GM19035 (cell line): ENCODE measurements at regions not wholly inside any gene's neighbourhood (a gene's known extent, or its start where the extent isn't known, plus 50 kb on each side); places are given as distances from the start of the nearest gene placed in this dataset.

Experiments used
- ATAC-seq: cut with Tn5 transposase; IDR thresholded peaks from one replicate; pipeline ENCODE4 v1.9.1; 2021; ENCODE audit not compliant: unreplicated experiment

DNA sequence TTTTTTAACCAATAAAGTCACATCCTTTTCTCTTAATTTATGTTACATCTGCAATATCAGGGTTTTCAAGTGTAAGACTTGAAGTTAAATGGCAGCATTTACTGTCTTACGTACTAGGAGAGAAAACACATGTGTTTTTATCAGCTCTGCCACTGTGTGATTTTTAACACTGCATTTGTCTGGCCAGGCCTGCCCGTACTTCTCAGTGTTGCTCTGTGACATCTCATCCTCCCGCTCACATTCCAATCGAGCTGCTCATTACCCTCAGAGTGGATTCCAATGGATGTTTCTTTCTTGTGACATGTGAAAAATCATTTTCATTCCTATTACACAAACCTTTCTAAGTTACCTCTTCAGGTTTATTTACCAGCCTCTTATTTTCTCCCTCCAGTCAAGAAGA lies 420.3 kb downstream of the FAT4 start:
- ATAC-seq = no peak

DNA sequence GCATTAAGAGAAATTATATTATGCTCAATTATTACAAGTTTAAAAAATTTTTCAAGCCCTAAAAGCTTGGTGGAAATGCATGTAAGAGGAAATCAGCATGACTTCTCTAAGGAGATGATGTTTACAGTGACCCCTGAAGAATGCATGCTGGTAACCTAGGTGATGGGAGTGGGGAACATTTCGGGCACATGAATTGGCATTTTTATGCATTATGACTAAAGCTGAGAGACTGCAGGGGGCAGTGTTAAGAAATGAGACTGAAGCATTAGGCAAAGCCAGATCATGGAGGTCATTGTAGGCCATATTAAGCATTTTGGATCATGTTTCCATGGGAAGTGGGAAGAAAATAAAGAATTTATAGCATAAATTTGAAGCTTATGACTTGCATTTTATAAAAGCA lies 421.3 kb downstream of the FAT4 start:
- ATAC-seq = no peak

DNA sequence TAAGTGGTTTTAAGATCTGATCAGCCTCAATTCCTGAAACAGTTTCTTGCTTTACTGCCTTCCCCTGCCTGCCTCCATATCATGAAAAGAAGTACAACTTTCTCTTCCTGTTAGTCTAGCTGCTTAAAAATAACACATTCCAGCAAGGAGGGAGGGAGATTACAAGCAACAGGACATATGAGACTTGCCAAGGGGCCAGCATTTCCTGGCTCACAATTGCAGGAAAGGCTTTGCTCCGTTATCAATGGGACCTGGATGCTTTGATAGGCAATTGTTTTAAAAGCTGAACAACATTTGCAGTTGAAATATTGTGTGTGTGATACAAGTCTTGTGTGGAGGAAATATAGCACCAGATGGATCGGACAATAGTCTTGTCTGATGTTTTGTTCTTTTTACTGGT lies 425.0 kb downstream of the FAT4 start:
- ATAC-seq = no peak

DNA sequence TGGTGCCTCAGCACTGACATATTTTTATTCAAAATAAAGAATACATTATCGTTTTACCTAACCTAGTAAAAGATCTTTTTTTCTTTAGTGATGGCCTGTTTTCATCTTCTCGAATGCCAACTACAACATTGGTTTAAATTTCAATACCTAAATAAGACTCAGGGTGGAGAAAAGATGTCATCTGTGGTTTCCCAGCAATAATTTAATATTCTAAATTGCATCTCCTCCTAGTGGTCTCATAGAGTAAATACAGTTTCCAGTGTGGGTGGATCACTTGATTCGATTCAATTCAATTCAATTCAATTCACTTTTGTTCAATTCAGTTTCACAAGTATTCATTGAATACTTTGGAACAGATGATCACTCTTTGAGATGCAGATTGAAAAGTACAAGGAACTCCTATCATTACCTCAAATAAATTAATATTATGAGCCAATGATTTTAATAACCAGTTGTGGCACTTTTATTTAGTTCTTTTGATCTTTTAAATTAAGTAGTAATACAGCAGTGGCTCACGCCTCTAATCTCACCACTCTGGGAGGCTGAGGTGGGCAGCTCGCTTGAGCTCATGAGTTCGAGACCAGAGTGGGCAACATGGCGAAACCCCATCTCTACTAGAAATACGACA lies 427.2 kb downstream of the FAT4 start:
- ATAC-seq = no peak

DNA sequence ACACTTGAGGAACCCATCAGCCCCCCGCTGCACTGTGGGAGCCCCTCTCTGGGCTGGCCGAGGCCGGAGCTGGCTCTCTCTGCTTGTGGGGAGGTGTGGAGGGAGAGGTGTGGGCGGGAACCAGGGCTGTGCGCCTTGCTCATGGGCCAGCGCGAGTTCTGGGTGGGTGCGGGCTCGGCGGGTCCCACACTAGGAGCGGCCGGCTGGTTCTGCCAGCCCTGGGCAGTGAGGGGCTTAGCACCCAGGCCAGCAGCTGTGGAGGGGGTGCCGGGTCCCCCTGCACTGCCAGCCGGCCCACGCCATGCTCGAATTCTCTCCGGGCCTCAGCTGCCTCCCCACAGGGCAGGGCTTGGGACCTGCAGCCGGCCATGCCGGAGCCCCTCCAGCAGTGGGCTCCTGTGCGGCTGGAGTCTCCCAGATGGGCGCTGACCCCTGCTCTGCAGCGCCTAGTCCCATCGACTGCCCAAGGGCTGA lies 430.2 kb downstream of the FAT4 start:
- no peak for ATAC-seq

DNA sequence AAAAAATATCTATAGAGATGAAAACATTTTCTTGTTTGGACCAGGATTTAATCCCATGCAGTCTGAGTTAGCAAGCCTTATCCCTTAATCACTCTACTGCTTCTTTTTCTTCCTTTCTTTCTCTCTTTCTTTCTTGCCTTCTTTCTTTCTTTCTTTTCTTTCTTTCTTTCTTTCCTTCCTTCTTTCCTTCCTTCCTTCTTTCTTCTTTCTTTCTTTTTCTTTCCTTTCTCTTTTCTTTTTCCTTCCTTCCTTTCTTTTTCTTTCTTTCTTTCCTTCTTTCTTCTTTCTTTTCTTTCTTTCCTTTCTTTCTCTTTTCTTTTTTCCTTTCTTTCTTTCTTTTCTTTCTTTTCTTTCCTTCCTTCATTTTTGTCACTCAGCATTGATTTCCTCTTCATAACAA lies 434.6 kb downstream of the FAT4 start:
- ATAC-seq = no peak

DNA sequence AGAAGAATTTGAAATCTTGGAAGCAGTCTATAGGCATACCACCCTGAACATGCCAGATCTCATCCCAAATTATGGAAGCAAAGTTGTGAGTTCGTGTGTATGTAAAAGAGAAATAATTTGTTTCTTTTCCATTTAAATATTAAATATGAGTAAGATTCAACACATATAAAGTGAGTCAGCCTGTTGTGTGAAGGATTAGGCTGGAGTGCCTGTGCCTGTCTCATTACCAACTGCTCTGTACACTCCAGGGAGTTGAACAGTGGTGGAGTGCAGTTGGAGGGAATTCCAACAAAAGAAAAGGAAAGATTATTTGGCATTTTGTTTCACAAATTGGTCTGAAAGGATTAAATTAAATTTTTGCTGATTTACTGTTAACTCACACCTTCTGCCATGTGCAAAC lies 435.6 kb downstream of the FAT4 start:
- no peak for ATAC-seq

DNA sequence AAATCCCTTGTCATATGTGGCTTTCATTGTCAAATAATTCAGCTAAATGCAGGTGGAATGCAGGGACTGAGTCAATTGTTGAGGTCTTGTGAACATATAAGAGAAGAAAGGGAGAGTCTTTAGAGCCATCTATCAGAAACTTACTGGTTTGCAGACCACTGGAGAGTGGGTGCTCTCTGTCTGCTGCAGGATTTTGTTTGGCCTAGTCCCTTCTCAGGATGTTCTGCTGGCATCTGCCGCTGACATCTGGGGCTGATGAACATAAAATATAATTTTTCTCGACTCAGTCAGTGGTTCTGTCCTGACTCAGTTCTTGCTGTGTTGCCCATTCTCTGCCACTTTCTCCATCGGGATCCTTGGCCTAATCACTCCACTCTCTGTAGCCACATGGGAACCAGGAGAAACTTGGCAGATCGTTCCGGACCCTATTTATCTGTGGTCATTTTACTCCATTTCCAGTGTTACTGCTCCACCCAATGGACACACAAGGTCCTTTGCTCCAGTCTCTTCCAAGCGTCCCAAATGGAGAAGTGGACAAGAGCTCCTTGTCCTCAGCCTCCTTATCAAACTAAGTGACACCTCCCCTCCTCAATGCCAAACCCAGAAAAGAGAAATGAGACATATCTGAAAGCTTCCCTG lies 436.2 kb downstream of the FAT4 start:
- ATAC-seq = no peak

DNA sequence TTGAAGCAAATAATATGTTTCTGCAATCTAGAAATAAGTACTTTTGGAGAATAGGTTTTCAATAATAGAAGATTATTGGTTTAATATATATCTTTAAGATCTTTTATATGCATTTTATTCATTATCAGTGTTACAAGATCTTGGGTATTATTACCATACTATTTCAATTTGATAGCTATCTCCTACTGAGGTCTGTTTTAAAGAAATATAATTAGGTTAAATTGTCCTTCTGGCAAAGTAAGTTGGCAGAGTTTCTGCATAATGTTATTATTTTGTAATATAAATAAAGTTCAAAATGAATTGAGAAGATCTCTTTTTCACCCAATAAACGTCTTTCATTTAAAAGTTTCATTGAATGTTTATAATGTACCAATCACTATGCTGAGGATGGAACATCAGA lies 443.7 kb downstream of the FAT4 start:
- no peak for ATAC-seq

DNA sequence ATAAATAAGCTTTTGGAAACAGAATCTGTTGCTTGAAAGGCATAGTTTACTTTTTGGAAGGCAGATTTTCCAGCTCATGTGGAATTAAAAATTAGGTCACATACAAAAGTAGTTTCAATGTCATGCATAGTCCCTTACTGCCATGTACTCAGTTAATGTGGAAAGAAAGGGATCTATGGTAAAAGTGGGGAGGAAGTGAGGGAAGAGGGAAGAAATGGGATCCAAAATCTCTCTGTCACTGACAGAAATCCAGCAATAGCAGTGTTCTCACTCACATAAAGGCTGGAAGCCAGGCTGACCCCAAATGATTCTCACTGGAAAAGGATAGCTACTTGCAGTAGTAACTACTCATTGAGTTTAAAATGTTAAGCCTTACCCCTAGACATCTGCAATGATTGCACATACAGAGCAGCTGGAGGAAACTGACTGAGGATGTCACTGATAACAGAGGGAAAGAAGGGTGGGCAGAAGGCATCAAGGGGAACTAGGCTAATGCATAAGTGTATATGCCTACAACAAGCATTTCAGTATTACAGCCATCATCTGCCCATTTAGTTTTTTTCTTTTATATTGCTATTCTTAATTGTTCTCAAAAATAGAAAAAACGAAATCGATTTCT lies 445.6 kb downstream of the FAT4 start:
- ATAC-seq = no peak

DNA sequence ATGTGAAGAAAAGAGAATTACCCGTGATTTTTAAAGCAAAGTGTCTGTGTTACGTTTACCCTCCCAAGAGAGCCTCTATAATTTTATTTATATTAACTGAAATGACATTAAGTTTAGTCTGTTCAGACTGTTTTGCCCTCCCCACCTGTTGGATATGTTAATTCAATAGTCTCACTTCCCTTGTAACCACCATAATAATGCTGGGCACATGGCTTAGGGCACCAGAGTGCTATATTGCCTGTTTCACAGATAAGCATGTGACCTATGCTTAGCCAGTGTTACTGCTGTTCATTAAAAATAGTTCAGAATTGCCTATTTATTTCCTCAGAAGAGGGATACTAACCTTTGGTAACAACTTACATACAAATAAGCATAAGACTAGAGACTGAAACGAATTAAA lies 446.2 kb downstream of the FAT4 start:
- no peak for ATAC-seq

DNA sequence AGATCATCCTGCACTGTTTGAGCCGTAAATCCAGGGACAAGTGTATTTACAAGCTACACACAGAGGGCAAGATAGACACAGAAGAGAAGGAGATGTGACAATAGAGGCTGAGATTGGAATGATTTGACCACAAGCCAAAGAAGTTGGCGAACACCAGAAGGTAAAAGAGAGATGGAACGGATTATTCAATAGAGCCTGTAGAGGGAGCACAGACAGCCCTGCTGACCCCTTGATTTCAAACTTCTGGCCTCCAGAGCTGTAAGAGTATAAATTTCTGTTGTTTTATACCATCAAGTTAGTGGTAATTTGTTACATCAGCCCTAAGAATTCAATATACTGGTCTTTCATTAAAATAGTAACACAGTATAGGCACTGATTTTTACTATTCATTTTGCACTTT lies 447.8 kb downstream of the FAT4 start:
- no peak for ATAC-seq

DNA sequence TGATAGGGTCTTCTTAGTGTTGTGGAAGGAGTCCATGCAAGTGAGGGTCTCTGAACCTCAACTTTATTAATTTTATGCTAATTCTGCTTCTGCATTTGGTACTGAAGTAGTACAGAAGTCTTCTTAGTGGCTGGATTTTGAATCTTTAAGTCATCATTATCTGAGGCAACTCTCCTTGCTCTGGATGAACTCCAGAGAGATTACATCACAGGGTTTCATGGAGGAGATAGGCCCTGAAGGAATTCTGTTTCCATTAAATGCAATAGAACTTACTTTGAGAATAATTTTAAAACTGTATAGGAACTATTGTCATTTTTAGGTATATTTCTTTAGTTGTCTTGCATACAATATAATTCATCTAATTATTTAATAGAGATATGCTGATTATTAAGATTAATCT lies 451.2 kb downstream of the FAT4 start:
- ATAC-seq = no peak

DNA sequence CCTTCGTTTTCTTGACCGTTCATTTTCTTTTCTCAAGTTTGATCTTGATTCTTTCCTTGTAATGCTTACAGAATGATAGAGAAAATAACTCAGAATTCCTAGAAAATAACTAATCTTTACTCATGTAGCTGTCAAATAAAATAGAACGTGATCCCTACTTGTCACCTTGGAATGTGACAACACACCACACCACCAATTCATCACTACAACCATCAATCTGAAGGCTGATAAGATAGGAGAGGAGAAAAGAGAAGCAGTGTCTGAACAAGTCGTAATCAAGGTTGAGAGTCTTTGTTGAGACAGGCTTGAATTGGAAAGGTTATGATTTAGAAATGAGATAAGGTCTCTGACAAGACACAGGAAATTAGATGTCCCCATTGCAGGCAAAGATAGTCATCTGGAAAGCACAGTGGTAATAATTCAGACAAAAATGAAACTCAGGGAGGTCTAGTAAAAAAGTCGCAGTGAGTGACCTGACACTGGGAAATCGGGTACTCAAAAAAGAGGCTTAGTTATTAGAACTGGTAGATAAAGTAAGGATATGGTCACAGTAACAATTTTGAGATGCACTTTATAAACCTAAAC lies 456.2 kb downstream of the FAT4 start:
- no peak for ATAC-seq

DNA sequence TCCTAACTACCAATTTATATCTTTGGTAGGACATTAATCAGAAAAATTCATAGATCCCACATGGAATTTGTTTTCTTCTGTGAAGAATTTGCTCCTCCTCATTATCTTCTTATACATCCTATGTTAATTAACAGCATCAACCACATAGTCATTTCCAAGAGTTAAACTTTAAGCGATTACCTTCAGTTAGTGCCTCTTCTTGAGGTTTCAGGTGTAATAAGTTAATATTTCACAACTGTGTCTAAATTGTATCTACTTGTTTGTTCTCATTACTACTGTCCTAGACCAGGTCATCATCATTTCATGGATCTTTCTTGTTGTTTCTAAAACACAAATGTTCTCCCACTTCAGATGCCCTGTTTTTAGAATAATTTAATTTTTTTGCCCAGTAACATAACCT lies 457.9 kb downstream of the FAT4 start:
- no peak for ATAC-seq

DNA sequence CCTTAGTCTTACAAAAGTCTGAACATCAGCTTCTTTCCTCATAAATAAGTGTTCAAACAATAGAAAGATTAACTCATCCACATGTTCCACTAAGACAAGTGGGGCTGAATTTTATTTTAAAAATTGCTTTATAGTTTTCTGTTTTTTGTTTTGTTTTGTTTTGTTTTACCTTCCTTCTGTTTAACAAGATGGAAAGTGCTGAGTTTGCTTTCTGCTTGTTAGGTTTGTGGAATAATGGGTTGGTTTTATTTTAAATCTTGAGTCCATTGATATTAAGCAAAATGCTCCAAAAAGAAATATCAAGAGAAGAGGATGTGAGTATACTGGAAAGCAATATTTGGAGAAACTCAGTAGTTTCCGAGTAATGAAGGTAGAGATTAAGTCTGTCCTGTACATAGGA lies 458.7 kb downstream of the FAT4 start:
- ATAC-seq = no peak

DNA sequence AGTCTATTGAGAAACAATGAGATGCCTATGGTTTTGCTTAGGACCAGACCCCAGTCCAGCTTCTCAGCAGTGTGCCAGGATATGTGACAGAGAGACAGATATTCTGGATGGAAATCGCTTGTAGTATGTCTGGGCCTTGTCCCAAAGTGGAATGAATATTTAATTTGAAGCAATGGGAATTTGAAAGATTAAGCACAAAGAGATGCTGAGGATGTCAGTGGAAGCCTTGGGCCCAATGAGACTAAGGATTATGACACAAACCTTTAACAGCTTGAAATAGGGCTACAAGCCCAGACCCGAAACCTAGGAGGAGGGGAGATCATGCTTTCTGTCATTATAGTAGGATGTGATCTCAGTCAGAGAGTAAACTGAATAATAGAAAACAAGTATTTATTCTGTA lies 459.2 kb downstream of the FAT4 start:
- no peak for ATAC-seq

DNA sequence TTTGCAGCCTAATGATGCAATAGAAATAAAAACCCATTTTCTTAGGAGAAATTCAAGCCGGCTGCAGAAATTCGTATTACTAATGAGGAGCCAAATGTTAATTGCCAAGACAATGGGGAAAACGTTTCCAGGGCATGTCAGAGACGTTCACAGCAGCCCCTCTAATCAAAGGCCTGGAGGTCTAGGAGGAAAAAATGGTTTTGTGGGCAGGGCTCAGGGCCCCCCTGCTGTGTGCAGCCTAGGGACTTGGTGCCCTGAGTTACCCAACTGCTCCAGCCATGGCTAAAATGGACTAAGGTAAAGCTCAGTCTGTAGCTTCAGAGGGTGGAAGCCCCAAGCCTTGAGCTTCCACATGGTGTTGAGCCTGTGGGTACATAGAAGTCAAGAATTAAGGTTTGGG lies 461.4 kb downstream of the FAT4 start:
- ATAC-seq = no peak

DNA sequence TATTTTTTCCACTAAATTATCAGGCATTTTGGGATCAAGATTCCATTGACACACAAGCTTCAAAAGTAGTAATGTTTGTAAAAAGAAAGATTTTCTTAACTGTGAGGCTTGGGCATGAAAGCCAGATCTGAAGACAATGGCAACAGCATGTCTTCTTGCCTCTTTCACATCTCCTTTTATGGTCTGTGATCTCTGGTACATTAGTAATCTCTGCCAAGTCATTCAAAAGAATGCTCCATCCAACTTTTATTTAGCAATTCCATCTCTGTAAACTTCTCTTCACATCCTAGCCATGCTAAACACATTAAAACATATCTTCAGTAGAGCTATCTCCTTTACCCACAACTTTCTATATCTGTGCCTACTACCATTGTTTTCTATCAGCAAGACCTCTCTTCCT lies 465.4 kb downstream of the FAT4 start:
- ATAC-seq = no peak

DNA sequence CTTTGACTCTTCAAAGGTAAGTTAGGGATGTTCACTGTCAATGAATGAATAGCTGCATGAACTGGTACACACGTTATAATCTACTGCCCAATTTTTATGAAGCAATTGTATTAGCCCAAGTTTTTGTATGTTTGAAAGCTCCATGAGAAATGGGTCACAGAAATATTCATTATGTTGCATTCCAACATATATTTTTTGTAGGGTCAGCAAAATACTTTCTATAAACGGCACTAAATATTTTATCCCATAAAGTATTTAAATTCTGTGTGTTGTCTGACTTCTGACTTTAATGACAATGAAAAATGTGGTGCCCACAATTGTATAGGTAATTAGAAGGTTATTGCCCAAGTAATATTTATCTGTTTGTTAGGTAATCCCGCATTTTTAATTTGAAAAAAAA lies 466.0 kb downstream of the FAT4 start:
- ATAC-seq = no peak

DNA sequence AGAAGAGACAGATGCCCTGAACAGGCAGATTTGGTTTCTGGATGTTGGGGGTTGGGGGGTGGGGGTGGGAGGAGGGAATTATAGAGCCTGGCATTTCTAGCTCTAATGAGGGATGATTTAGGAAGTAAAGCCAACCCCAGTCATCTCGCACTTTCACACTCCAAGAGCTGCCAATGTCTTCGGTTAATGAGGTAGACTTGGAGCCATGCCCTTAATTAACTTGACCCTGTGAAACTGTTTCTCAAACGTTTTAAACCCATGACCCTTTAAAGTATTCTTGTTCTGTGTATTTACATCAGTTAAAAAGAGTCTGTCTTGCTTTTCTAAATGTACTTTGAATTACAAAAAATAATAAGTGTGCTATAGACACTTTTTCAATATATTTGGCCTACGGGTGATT lies 466.9 kb downstream of the FAT4 start:
- no peak for ATAC-seq

DNA sequence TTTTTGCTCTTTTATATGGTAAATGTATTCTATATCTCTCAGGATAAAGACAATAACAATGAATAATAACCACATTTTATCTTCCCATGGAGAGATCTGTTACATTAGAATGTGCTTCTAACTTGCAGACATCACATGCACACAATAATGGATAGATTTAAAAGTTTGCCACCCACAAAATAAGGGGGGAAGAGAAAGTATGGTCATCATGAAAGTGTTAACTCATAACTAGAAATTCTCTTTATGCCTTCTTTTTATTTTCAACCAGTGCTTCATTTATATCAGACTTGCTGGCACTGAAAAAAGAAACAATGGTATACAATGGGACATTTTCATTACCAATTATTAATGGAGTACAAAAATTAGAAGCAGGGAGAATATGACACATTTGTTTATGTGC lies 470.0 kb downstream of the FAT4 start:
- ATAC-seq = no peak
